ENCODE measurements at regions not wholly inside any gene's neighbourhood (a gene's known extent, or its start where the extent isn't known, plus 50 kb on each side); places are given as distances from the start of the nearest gene placed in this dataset.

GRCh38 chr10:30154561-30154960 lies 95.2 kb upstream of the JCAD start:
- no peak for TF ChIP-seq CTCF (IDR thresholded peaks at IDR 0.05)
- TF ChIP-seq POLR2A (IDR thresholded peaks at IDR 0.05), result no peak
- TF ChIP-seq EP300 (IDR thresholded peaks at IDR 0.05), result no peak
- no peak for TF ChIP-seq POLR2AphosphoS5 (IDR thresholded peaks at IDR 0.05)

All from stomach (tissue), 4 donors.